ENCODE measurements at regions not wholly inside any gene's neighbourhood (a gene's known extent, or its start where the extent isn't known, plus 50 kb on each side); places are given as distances from the start of the nearest gene placed in this dataset.

GRCh38 chr3:178036451-178037144 is 499.6 kb upstream of the KCNMB2 start:
- no peak overlapping the region for H3K4me2 ChIP-seq (ENCODE audit: insufficient read depth, low read length)

More at GRCh38 chr3:178036451-178037144, 499.6 kb upstream of the KCNMB2 start:
- no peak overlapping the region for H3K9ac ChIP-seq (replicated peaks; ENCODE audit: extremely low read depth, insufficient read depth, low read length)
- no peaks in the 10 kb centered on the region for H3K36me3 ChIP-seq (ENCODE audit: control insufficient read depth in 2 of 2, extremely low read depth in 1 of 2, insufficient read depth in 2 of 2, low read length in 2 of 2)
- H3K9me1 ChIP-seq (replicated peaks; ENCODE audit: control insufficient read depth, extremely low read depth, insufficient read depth, low read length) = no peaks in the 10 kb centered on the region
- no peaks in the 10 kb centered on the region for H3K4me1 ChIP-seq (ENCODE audit: control insufficient read depth, extremely low read depth, insufficient read depth, low read length)
- dilution Hi-C loops (cut with MboI; ENCODE audit: extremely low pct_ligation_motif_present, low sequenced_read_pairs) = no loop called here
- no peaks in the 10 kb centered on the region for H3K27me3 ChIP-seq (ENCODE audit: control insufficient read depth in 2 of 2, insufficient read depth in 2 of 2, low read length in 2 of 2)
- POLR2A ChIA-PET = no interaction called here
- H4K20me1 ChIP-seq (replicated peaks; ENCODE audit: control insufficient read depth, extremely low read depth, insufficient read depth, low read length) = no peaks in the 10 kb centered on the region
- H3K9me3 ChIP-seq (replicated peaks; ENCODE audit: control insufficient read depth, insufficient read depth, low read length) = no peaks in the 10 kb centered on the region
- no peak overlapping the region for H2AFZ ChIP-seq (ENCODE audit: low read depth, low read length)
- BruUV-seq (replicated peaks) = no TSS peak
- H3K27ac ChIP-seq (ENCODE audit: insufficient read depth, low read depth, low read length) = no peak overlapping the region
- FAIRE-seq = no peak
- TF ChIP-seq FOS (IDR thresholded peaks at IDR 0.05; ENCODE audit: borderline replicate concordance, insufficient read depth, low read length) (no peak), GATA2 (IDR thresholded peaks at IDR 0.05; ENCODE audit: insufficient read depth, insufficient read length, low read depth, low read length) (no peak), MYC (IDR thresholded peaks at IDR 0.05; ENCODE audit: low read depth, low read length) (no peak), JUN (IDR thresholded peaks at IDR 0.05; ENCODE audit: borderline replicate concordance, insufficient read depth, insufficient read length, low read depth) (no peak), POLR2A (IDR thresholded peaks at IDR 0.05; ENCODE audit: low read depth, low read length) (no peak), MAX (IDR thresholded peaks at IDR 0.05; ENCODE audit: insufficient read depth, insufficient read length) (no peak), EZH2 (IDR thresholded peaks at IDR 0.05; ENCODE audit: borderline replicate concordance, low read depth, low read length, severe bottlenecking) (no peak), CTCF (IDR thresholded peaks at IDR 0.05; ENCODE audit: extremely low read depth in 1 of 2, insufficient read depth in 1 of 2, low read depth in 1 of 2, low read length in 2 of 2) (no peak)
- intact Hi-C loops (cut with micrococcal nuclease) = no loop called here
- CTCF ChIA-PET = no interaction called here
- DNase-seq (ENCODE audit: low read depth, low spot score) = no peak
- H3K4me3 ChIP-seq (replicated peaks in 1 of 3; ENCODE audit: insufficient read depth in 1 of 3, low read depth in 1 of 3, low read length in 3 of 3) = no peak overlapping the region
- no peaks in the 10 kb centered on the region for H3K79me2 ChIP-seq (ENCODE audit: control insufficient read depth, insufficient read depth, low read length)
